ENCODE measurements at regions not wholly inside any gene's neighbourhood (a gene's known extent, or its start where the extent isn't known, plus 50 kb on each side); places are given as distances from the start of the nearest gene placed in this dataset.
"Not testable (repeated sequence)": the region's sequence is repeated elsewhere in the genome, so short reads cannot be mapped to it uniquely, and the experiment has no call there.

- not testable (repeated sequence) for TF ChIP-seq POLR2AphosphoS5 (IDR thresholded peaks at IDR 0.05; ENCODE audit: low read depth, low read length); CTCF (IDR thresholded peaks at IDR 0.05 in 2 of 3, conservative IDR thresholded peaks at IDR 0.05 in 1 of 3; ENCODE audit: borderline replicate concordance in 1 of 3, insufficient read depth in 1 of 3, low read depth in 2 of 3, low read length in 2 of 3); ZBTB33 (IDR thresholded peaks at IDR 0.05; ENCODE audit: extremely low read depth, insufficient replicate concordance, low read length); TCF7L2 (IDR thresholded peaks at IDR 0.05; ENCODE audit: borderline replicate concordance, extremely low read depth, insufficient read depth, insufficient read length); SIN3A (IDR thresholded peaks at IDR 0.05; ENCODE audit: low read depth); POLR2A (IDR thresholded peaks at IDR 0.05; ENCODE audit: borderline replicate concordance, extremely low read depth, insufficient read depth, insufficient read length); EZH2 (IDR thresholded peaks at IDR 0.05); MAX (IDR thresholded peaks at IDR 0.05); EZH2phosphoT487 (IDR thresholded peaks at IDR 0.05; ENCODE audit: borderline replicate concordance); SRF (IDR thresholded peaks at IDR 0.05; ENCODE audit: low read depth); CEBPB (IDR thresholded peaks at IDR 0.05; ENCODE audit: low read depth); RAD21 (IDR thresholded peaks at IDR 0.05; ENCODE audit: low read depth); ATF3 (IDR thresholded peaks at IDR 0.05); REST (IDR thresholded peaks at IDR 0.05; ENCODE audit: low read depth)
These were observed 737.8 kb upstream of the TPTE start for GRCh38 chr21:9783587-9783986.

All from HCT116 (cell line).